Ascending aorta (tissue), 2 donors: ENCODE measurements at regions not wholly inside any gene's neighbourhood (a gene's known extent, or its start where the extent isn't known, plus 50 kb on each side); places are given as distances from the start of the nearest gene placed in this dataset.

ENCODE experiments used
- DNase-seq, 2 donors: peaks; one replicate each; pipeline ENCODE4 v3.0.0-alpha.2; 2019; ENCODE audit warnings: low spot score in 2 of 2
- H3K27ac ChIP-seq, 2 donors: fragments of 200-600 bp; sonication (generic); one replicate each; pipeline ENCODE4 v1.5.1; 2016 to 2017; ENCODE audit warnings: mild to moderate bottlenecking in 1 of 2
- H3K27me3 ChIP-seq: fragments of 200-600 bp; sonication (generic); one replicate; pipeline ENCODE4 v1.5.1; 2017
- H3K36me3 ChIP-seq, 2 donors: fragments of 200-600 bp; sonication (generic); one replicate each; pipeline ENCODE4 v1.5.1; 2016
- H3K4me1 ChIP-seq, 2 donors: fragments of 200-600 bp; sonication (generic); one replicate each; pipeline ENCODE4 v1.5.1; 2016 to 2017; ENCODE audit warnings: mild to moderate bottlenecking in 1 of 2
- H3K4me3 ChIP-seq, 2 donors: fragments of 200-600 bp; sonication (generic); one replicate each; pipeline ENCODE4 v1.5.1; 2016 to 2017; ENCODE audit warnings: mild to moderate bottlenecking in 1 of 2
- H3K9me3 ChIP-seq, 2 donors: fragments of 200-600 bp; sonication (generic); one replicate each; pipeline ENCODE4 v1.5.1; 2016
- CTCF ChIP-seq, 3 experiments: fragments of 200-600 bp in 2 of 3; fragments of 450-650 bp in 1 of 3; sonication (generic) in 2 of 3; IDR thresholded peaks; one replicate each; pipeline ENCODE4 v1.5.1; 2016 to 2019; ENCODE audit warnings: antibody characterized with exemption in 3 of 3, mild to moderate bottlenecking in 1 of 3, moderate library complexity in 1 of 3
- intact Hi-C: fragments of 100-400 bp; cut with DNase I; formaldehyde crosslinking; loops from one replicate; pipeline ENCODE4 v1.15.1; 2023

DNA sequence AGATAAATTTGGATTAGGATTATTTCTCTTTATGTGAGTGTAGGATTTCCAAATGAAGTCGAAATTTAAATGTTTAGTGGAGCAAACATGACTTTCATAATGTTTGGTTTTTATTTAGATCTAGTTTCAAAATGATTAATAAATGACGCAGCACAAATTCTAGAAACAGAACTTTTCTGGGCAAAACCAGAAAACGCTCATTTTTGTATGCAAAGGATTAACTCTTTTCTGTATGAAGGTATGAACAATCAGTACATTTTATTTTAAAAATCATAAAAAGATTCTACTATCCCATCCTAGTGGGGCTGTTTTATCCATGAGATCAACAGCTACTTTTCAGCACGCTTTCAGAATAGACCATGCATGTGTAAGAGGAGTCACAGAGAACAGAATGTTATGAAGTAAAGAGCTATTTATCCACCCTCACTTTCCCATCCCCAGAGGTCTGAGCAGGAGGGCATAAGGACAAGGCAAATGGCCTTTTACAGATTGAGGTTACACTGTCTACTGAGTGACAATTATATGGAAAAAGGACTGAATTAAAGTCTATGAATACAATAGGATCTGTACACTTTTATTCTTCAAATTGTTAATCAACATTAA lies 270.8 kb downstream of the ZEB2 start:
- H3K4me3 ChIP-seq = no peak overlapping the region
- H3K27me3 ChIP-seq = no peaks in the 10 kb centered on the region
- peaks cover 0 to 17% of the 10 kb centered on the region in 2 donors for H3K9me3 ChIP-seq
- H3K36me3 ChIP-seq = no peaks in the 10 kb centered on the region
- no peak overlapping the region for H3K27ac ChIP-seq
- TF ChIP-seq CTCF (IDR thresholded peaks at IDR 0.05) = no peak
- DNase-seq = no peak
- H3K4me1 ChIP-seq = no peaks in the 10 kb centered on the region
- intact Hi-C loops = no loop called here

GRCh38 chr2:144248350-144249034 lies 271.4 kb downstream of the ZEB2 start:
- peaks cover 0 to 12% of the 10 kb centered on the region in 2 donors for H3K9me3 ChIP-seq
- no peak overlapping the region for H3K4me3 ChIP-seq
- H3K4me1 ChIP-seq = no peaks in the 10 kb centered on the region
- no peak overlapping the region for H3K27ac ChIP-seq
- intact Hi-C loops = no loop called here
- TF ChIP-seq CTCF (IDR thresholded peaks at IDR 0.05) = no peak
- no peaks in the 10 kb centered on the region for H3K36me3 ChIP-seq
- no peaks in the 10 kb centered on the region for H3K27me3 ChIP-seq
- DNase-seq = no peak

GRCh38 chr2:144244938-144245337 lies 275.0 kb downstream of the ZEB2 start:
- Histone ChIP-seq H3K27me3 (no peaks in the 10 kb centered on the region), H3K9me3 (no peaks in the 10 kb centered on the region), H3K4me1 (peaks cover 0 to 4% of the 10 kb centered on the region in 2 donors), H3K27ac (no peak overlapping the region), H3K36me3 (no peaks in the 10 kb centered on the region), H3K4me3 (no peak overlapping the region)
- DNase-seq = no peak
- intact Hi-C loops = no loop called here
- TF ChIP-seq CTCF (IDR thresholded peaks at IDR 0.05) = no peak

- Histone ChIP-seq H3K4me3 (no peak overlapping the region), H3K27ac (no peak overlapping the region), H3K4me1 (peaks cover 0 to 4% of the 10 kb centered on the region in 2 donors), H3K9me3 (no peaks in the 10 kb centered on the region), H3K27me3 (no peaks in the 10 kb centered on the region), H3K36me3 (no peaks in the 10 kb centered on the region)
- no peak for DNase-seq
- no peak for TF ChIP-seq CTCF (IDR thresholded peaks at IDR 0.05)
- intact Hi-C loops = no loop called here
Measured at GRCh38 chr2:144242311-144242710, 277.6 kb downstream of the ZEB2 start.

- Histone ChIP-seq H3K36me3 (no peaks in the 10 kb centered on the region), H3K9me3 (no peaks in the 10 kb centered on the region), H3K4me3 (no peak overlapping the region), H3K4me1 (peaks cover 0 to 4% of the 10 kb centered on the region in 2 donors), H3K27ac (no peak overlapping the region), H3K27me3 (no peaks in the 10 kb centered on the region)
- intact Hi-C loops = no loop called here
- no peak for TF ChIP-seq CTCF (IDR thresholded peaks at IDR 0.05)
- DNase-seq = no peak
Measured at GRCh38 chr2:144241801-144242200, 278.1 kb downstream of the ZEB2 start.
